Heart right ventricle (tissue), 16 donors: ENCODE measurements at regions not wholly inside any gene's neighbourhood (a gene's known extent, or its start where the extent isn't known, plus 50 kb on each side); places are given as distances from the start of the nearest gene placed in this dataset.

Source experiments
- ATAC-seq, 8 donors: fragments of 200-7000 bp; cut with Tn5 transposase; one replicate each; pipeline ENCODE4 v1.9.1; 2020; ENCODE audit warnings: mild to moderate bottlenecking in 8 of 8, moderate library complexity in 8 of 8, moderate number of reproducible peaks in 1 of 8
- DNase-seq, 2 donors: peaks; one replicate each; pipeline ENCODE4 v3.0.0-alpha.2; 2020
- H3K27ac ChIP-seq, 10 donors: fragments of 200-600 bp; sonication (generic) in 2 of 10; one replicate each; pipeline versions ENCODE4 v1.5.0 to v1.8.0; 2020 to 2022; ENCODE audit warnings: mild to moderate bottlenecking in 3 of 10
- H3K27me3 ChIP-seq, 7 donors: fragments of 200-600 bp; one replicate each; pipeline ENCODE4 v1.8.0; 2021 to 2022; ENCODE audit warnings: mild to moderate bottlenecking in 2 of 7
- H3K36me3 ChIP-seq, 9 donors: fragments of 200-600 bp; sonication (generic) in 1 of 9; one replicate each; pipeline versions ENCODE4 v1.5.0 to v1.8.0; 2020 to 2022; ENCODE audit warnings: mild to moderate bottlenecking in 2 of 9
- H3K4me1 ChIP-seq, 9 donors: fragments of 200-600 bp; sonication (generic) in 1 of 9; one replicate each; pipeline versions ENCODE4 v1.5.0 to v1.8.0; 2020 to 2022; ENCODE audit warnings: mild to moderate bottlenecking in 4 of 9
- H3K4me3 ChIP-seq, 10 donors: fragments of 200-600 bp; sonication (generic) in 2 of 10; one replicate each; pipeline versions ENCODE4 v1.5.0 to v1.8.0; 2020 to 2022; ENCODE audit warnings: mild to moderate bottlenecking in 7 of 10, moderate library complexity in 2 of 10
- H3K9me3 ChIP-seq, 11 donors: fragments of 200-600 bp in 10 of 11; sonication (generic) in 2 of 11; one replicate each; pipeline versions ENCODE4 v1.5.0 to v1.8.0; 2013 to 2022; ENCODE audit warnings: mild to moderate bottlenecking in 2 of 11, control low read depth in 1 of 11, moderate library complexity in 1 of 11
- CTCF ChIP-seq, 9 donors: fragments of 200-600 bp; sonication (generic) in 2 of 9; IDR thresholded peaks; one replicate each; pipeline versions ENCODE4 v1.5.0 to v1.8.0; 2021 to 2022; ENCODE audit warnings: antibody characterized with exemption in 9 of 9, mild to moderate bottlenecking in 5 of 9, moderate library complexity in 1 of 9
- WGBS, 2 donors: extraction: QIAGEN DNeasy Blood & Tissue Kit; methylation state at CpG; one replicate each; pipeline ENCODE4 v1.1.7; 2013; ENCODE audit warnings: inconsistent platforms in 1 of 2; 5-methylcytosine and 5-hydroxymethylcytosine counted together
- intact Hi-C, 10 donors: fragments of 100-400 bp; cut with DNase I; formaldehyde crosslinking; loops; one replicate each; pipeline versions ENCODE4 v1.11.1 to v1.14.2; 2022
- donor health status: Arrhythmogenic right ventricular cardiomyopathy.
- donor health status: ischemic (EF 13 %, LVEDD 7.1; RV severe dilation, severe dysfunction).
- donor health status: healthy with polysubstance abuse.
- donor health status: DM: no; HTN: yes; CAD: no.
- donor health status: DM: no; HTN: no; CAD: no.
- donor health status: ischemic (EF 25% LVEDD 6.9; RV normal size, moderate dysfunction).
- donor health status: ischemic (EF 25% LVEDD 5.7; RV mildly dilated, moderate dysfunction).
- donor health status: healthy.
- donor health status: DM: yes; HTN: yes; CAD: no.
- donor health status: Ischemic cardiomyopathy.
- donor health status: ischemic (EF 35%, LVEDD 5.7; RV mildly dilated, moderate dysfunction).
- donor health status: nonischemic (EF 11% LVEDD 7.7; RV severe dilation, severe dysfunction).
- donor health status: DM: yes; HTN: yes; CAD: no.
- donor health status: PGD.
- donor health status: ischemic (EF 29% LVEDD 5.4; RV normal size, mild dysfunction).
- donor health status: nonischemic (EF 23%, LVEDD 6.1; RV moderate dilation, normal function).

- intact Hi-C loops: no loop called here
- ATAC-seq (no peak), DNase-seq (no peak)
- TF ChIP-seq CTCF (IDR thresholded peaks at IDR 0.05): no peak
- no peaks in the 10 kb centered on the region for H3K36me3 ChIP-seq
- H3K27me3 ChIP-seq: peaks cover 0 to 5% (median 0%) of the 10 kb centered on the region in 7 donors
- H3K4me1 ChIP-seq: no peaks in the 10 kb centered on the region
- H3K4me3 ChIP-seq: no peak overlapping the region
- no peak overlapping the region for H3K27ac ChIP-seq
- 62 to 67% methylated on average over 3 of the region's 3 CpGs for WGBS, 2 donors
- peaks cover 0 to 46% (median 14%) of the 10 kb centered on the region in 11 donors for H3K9me3 ChIP-seq
Observed at GRCh38 chr5:136598802-136599404, 233.6 kb upstream of the TRPC7 start.

- peaks cover 0 to 10% (median 0%) of the 10 kb centered on the region in 11 donors for H3K9me3 ChIP-seq
- WGBS, 2 donors: 54 to 67% methylated on average over 2 of the region's 2 CpGs
- no peaks in the 10 kb centered on the region for H3K4me1 ChIP-seq
- DNase-seq (no peak), ATAC-seq (no peak)
- no peak for TF ChIP-seq CTCF (IDR thresholded peaks at IDR 0.05)
- no peaks in the 10 kb centered on the region for H3K36me3 ChIP-seq
- intact Hi-C loops: no loop called here
- no peak overlapping the region for H3K4me3 ChIP-seq
- H3K27ac ChIP-seq: no peak overlapping the region
- peaks cover 0 to 20% (median 0%) of the 10 kb centered on the region in 7 donors for H3K27me3 ChIP-seq
Observed at GRCh38 chr5:136594416-136594815, 229.1 kb upstream of the TRPC7 start.

GRCh38 chr5:136590581-136590980 lies 225.2 kb upstream of the TRPC7 start:
- DNase-seq (no peak), ATAC-seq (no peak)
- 51 to 63% methylated on average over 1 of the region's 1 CpG for WGBS, 2 donors
- intact Hi-C loops: no loop called here
- Histone ChIP-seq H3K27me3 (peaks cover 0 to 20% (median 0%) of the 10 kb centered on the region in 7 donors), H3K27ac (no peak overlapping the region), H3K36me3 (no peaks in the 10 kb centered on the region), H3K4me1 (no peaks in the 10 kb centered on the region), H3K4me3 (no peak overlapping the region), H3K9me3 (peaks cover 0 to 8% (median 0%) of the 10 kb centered on the region in 11 donors)
- no peak for TF ChIP-seq CTCF (IDR thresholded peaks at IDR 0.05)

GRCh38 chr5:136586196-136586595 lies 220.9 kb upstream of the TRPC7 start:
- peaks cover 0 to 8% (median 0%) of the 10 kb centered on the region in 11 donors for H3K9me3 ChIP-seq
- H3K36me3 ChIP-seq: no peaks in the 10 kb centered on the region
- no peak overlapping the region for H3K4me3 ChIP-seq
- H3K4me1 ChIP-seq: no peaks in the 10 kb centered on the region
- H3K27ac ChIP-seq: no peak overlapping the region
- H3K27me3 ChIP-seq: peaks cover 0 to 6% (median 0%) of the 10 kb centered on the region in 7 donors
- DNase-seq (no peak), ATAC-seq (no peak)
- WGBS, 2 donors: 77 to 82% methylated on average over 2 of the region's 2 CpGs
- TF ChIP-seq CTCF (IDR thresholded peaks at IDR 0.05): no peak
- intact Hi-C loops: no loop called here
